SK-N-SH (cell line): ENCODE measurements at regions not wholly inside any gene's neighbourhood (a gene's known extent, or its start where the extent isn't known, plus 50 kb on each side); places are given as distances from the start of the nearest gene placed in this dataset.
A peak's percentile ranks its signal among the peaks of the same experiment; 100 is the strongest.

ENCODE experiments used
- CTCF ChIA-PET: fragments of 300-600, 350-600 bp; formaldehyde crosslinking; extraction: SDS; loops from one replicate; lab custom pipeline; 2021; lab: Yijun Ruan, JAX
- POLR2A ChIA-PET: fragments of 350-600 bp; sonication (Branson Sonifier 250); formaldehyde crosslinking; extraction: SDS; loops from one replicate; lab custom pipeline; 2020; ENCODE audit warnings: antibody characterized with exemption, inconsistent platforms; lab: Yijun Ruan, JAX
- DNase-seq: peaks from one replicate; pipeline ENCODE4 v3.0.0; 2012
- H2AFZ ChIP-seq: fragments of 200-600 bp; sonication (generic); 2 replicates; pipeline ENCODE4 v1.8.1; 2016; ENCODE audit warnings: antibody characterized with exemption, mild to moderate bottlenecking, low read depth
- H3F3A ChIP-seq: fragments of 200-600 bp; sonication (generic); replicated peaks from 2 replicates; pipeline ENCODE3; 2016; ENCODE audit warnings: antibody characterized with exemption, mild to moderate bottlenecking; ENCODE audit not compliant: insufficient read depth
- H3K27ac ChIP-seq, 2 experiments: fragments of 200-500 bp in 1 of 2; fragments of 200-600 bp in 1 of 2; sonication (Bioruptor generic) in 1 of 2; sonication (generic), shearing (Covaris generic) in 1 of 2; 2 replicates each; pipeline versions ENCODE4 v1.5.1 to v1.6.1; 2014 to 2016; ENCODE audit warnings: low read depth in 2 of 2, inconsistent platforms in 1 of 2, low read length in 1 of 2, mild to moderate bottlenecking in 1 of 2, mixed read lengths in 1 of 2
- H3K27me3 ChIP-seq: fragments of 200-600 bp; sonication (generic), shearing (Covaris generic); 2 replicates; pipeline ENCODE4 v1.6.1; 2016; ENCODE audit warnings: mixed run types; ENCODE audit not compliant: insufficient read depth
- H3K36me3 ChIP-seq, 2 experiments: fragments of 200-500 bp in 1 of 2; fragments of 200-600 bp in 1 of 2; sonication (Bioruptor generic) in 1 of 2; sonication (generic) in 1 of 2; replicated peaks in 1 of 2; 2 replicates each; pipeline versions ENCODE3 to v1.5.1; 2014 to 2016; ENCODE audit warnings: low read length in 1 of 2, mild to moderate bottlenecking in 1 of 2; ENCODE audit not compliant: insufficient read depth in 2 of 2, control insufficient read depth in 1 of 2
- H3K4me1 ChIP-seq, 2 experiments: fragments of 200-500 bp in 1 of 2; fragments of 200-600 bp in 1 of 2; sonication (Bioruptor generic) in 1 of 2; sonication (generic), shearing (Covaris generic) in 1 of 2; 2 replicates each; pipeline versions ENCODE4 v1.5.1 to v1.6.1; 2014 to 2016; ENCODE audit warnings: low read depth in 1 of 2, low read length in 1 of 2, mixed run types in 1 of 2; ENCODE audit not compliant: insufficient read depth in 2 of 2, control insufficient read depth in 1 of 2
- H3K4me2 ChIP-seq: fragments of 200-600 bp; sonication (generic), shearing (Covaris generic); 2 replicates; pipeline ENCODE4 v1.6.1; 2017; ENCODE audit warnings: mixed run types
- H3K4me3 ChIP-seq, 2 experiments: fragments of 200-500 bp in 1 of 2; fragments of 200-600 bp in 1 of 2; sonication (Bioruptor generic) in 1 of 2; sonication (generic), shearing (Covaris generic) in 1 of 2; 2 replicates each; pipeline versions ENCODE4 v1.5.1 to v1.8.1; 2014 to 2016; ENCODE audit warnings: low read depth in 2 of 2, inconsistent platforms in 1 of 2, low read length in 1 of 2, mild to moderate bottlenecking in 1 of 2, mixed read lengths in 1 of 2, moderate library complexity in 1 of 2
- H3K79me2 ChIP-seq: fragments of 200-600 bp; sonication (generic); 2 replicates; pipeline ENCODE4 v1.8.1; 2017; ENCODE audit warnings: mild to moderate bottlenecking; ENCODE audit not compliant: insufficient read depth
- H3K9ac ChIP-seq: fragments of 200-600 bp; sonication (generic); 2 replicates; pipeline ENCODE4 v1.6.1; 2017; ENCODE audit warnings: mixed run types
- H3K9me2 ChIP-seq: fragments of 200-600 bp; sonication (generic); 2 replicates; pipeline ENCODE4 v1.6.1; 2017; ENCODE audit warnings: mixed run types
- H3K9me3 ChIP-seq: fragments of 200-600 bp; sonication (generic); 2 replicates; pipeline ENCODE4 v1.6.1; 2017; ENCODE audit warnings: mixed run types, mild to moderate bottlenecking, moderate library complexity
- H4K20me1 ChIP-seq: fragments of 200-600 bp; sonication (generic); 2 replicates; pipeline ENCODE4 v1.6.1; 2017; ENCODE audit warnings: mild to moderate bottlenecking, mixed run types; ENCODE audit not compliant: insufficient read depth
- ELF1 ChIP-seq: IDR thresholded peaks from 2 replicates; pipeline ENCODE4 v1.4.0; 2012
- EP300 ChIP-seq, 2 experiments: IDR thresholded peaks; 2 replicates each; pipeline versions ENCODE4 v1.4.0 to v1.6.1; 2012; ENCODE audit warnings: borderline replicate concordance in 1 of 2, low read depth in 1 of 2, low read length in 1 of 2
- EZH2phosphoT487 ChIP-seq: fragments of 200-600 bp; sonication (generic); IDR thresholded peaks from 2 replicates; pipeline ENCODE4 v1.6.1; 2017; ENCODE audit warnings: low read depth, mixed run types, mild to moderate bottlenecking, antibody characterized with exemption, moderate library complexity, borderline replicate concordance
- FOSL2 ChIP-seq: IDR thresholded peaks from 2 replicates; pipeline ENCODE4 v1.4.0; 2012; ENCODE audit warnings: low read depth, mild to moderate bottlenecking, moderate library complexity, borderline replicate concordance
- GABPA ChIP-seq: IDR thresholded peaks from 2 replicates; pipeline ENCODE4 v1.4.0; 2012; ENCODE audit warnings: low read depth, mild to moderate bottlenecking
- GATA2 ChIP-seq: sonication (generic); formaldehyde crosslinking; IDR thresholded peaks from 2 replicates; pipeline ENCODE4 v1.5.0; 2020; ENCODE audit warnings: mild to moderate bottlenecking, missing genetic modification reagents
- NFIC ChIP-seq: IDR thresholded peaks from 2 replicates; pipeline ENCODE4 v1.4.0; 2012; ENCODE audit warnings: borderline replicate concordance
- NRF1 ChIP-seq: IDR thresholded peaks from 2 replicates; pipeline ENCODE4 v1.6.1; 2012; ENCODE audit warnings: low read depth, mild to moderate bottlenecking, low read length
- PBX3 ChIP-seq: IDR thresholded peaks from 2 replicates; pipeline ENCODE4; 2012
- POLR2AphosphoS5 ChIP-seq: IDR thresholded peaks from 2 replicates; pipeline ENCODE4 v1.6.1; 2012; ENCODE audit warnings: low read depth, low read length
- REST ChIP-seq: IDR thresholded peaks from 2 replicates; pipeline ENCODE4 v1.6.1; 2012; ENCODE audit warnings: mild to moderate bottlenecking, low read depth, low read length, moderate library complexity
- RFX5 ChIP-seq: IDR thresholded peaks from 2 replicates; pipeline ENCODE4 v1.6.1; 2012; ENCODE audit warnings: mild to moderate bottlenecking, improper control_type of control experiment, low read length
- RXRA ChIP-seq: IDR thresholded peaks from 2 replicates; pipeline ENCODE4 v1.4.0; 2012; ENCODE audit warnings: low read depth, mild to moderate bottlenecking, borderline replicate concordance
- TCF12 ChIP-seq: IDR thresholded peaks from 2 replicates; pipeline ENCODE4 v1.4.0; 2012
- TEAD4 ChIP-seq: IDR thresholded peaks from 2 replicates; pipeline ENCODE4 v1.4.0; 2012; ENCODE audit warnings: mild to moderate bottlenecking, borderline replicate concordance; ENCODE audit not compliant: insufficient read depth
- USF1 ChIP-seq: IDR thresholded peaks from 2 replicates; pipeline ENCODE4 v1.4.0; 2012; ENCODE audit warnings: low read depth, borderline replicate concordance
- USF2 ChIP-seq: fragments of 150-350 bp; IDR thresholded peaks from 2 replicates; pipeline ENCODE4 v1.6.1; 2017; ENCODE audit warnings: antibody characterized with exemption, low read length, low read depth, borderline replicate concordance
- YY1 ChIP-seq: IDR thresholded peaks from 2 replicates; pipeline ENCODE4 v1.4.0; 2012; ENCODE audit warnings: low read depth, mild to moderate bottlenecking
- WGBS: methylation state at CpG from one replicate; pipeline ENCODE4 v1.1.6; 2017; ENCODE audit warnings: low lambda C conversion rate; 5-methylcytosine and 5-hydroxymethylcytosine counted together

- no peak for TF ChIP-seq NRF1
- TF ChIP-seq YY1: 0 out of 2 replicates have a peak, but pooled peaks have one; percentile 24
- TF ChIP-seq PBX3: peak; percentile 71
- TF ChIP-seq POLR2AphosphoS5: no peak
- TF ChIP-seq EP300 (IDR thresholded peaks at IDR 0.05; ENCODE audit: borderline replicate concordance in 1 of 2, low read depth in 1 of 2, low read length in 1 of 2): peak in 1 of 2 experiments; percentile 85; a peak in 2 of 4 replicates
- TF ChIP-seq GATA2: no peak
- no peak for TF ChIP-seq ELF1
- no peak for TF ChIP-seq RFX5
- no peak for TF ChIP-seq EZH2phosphoT487
These were observed 515.6 kb downstream of the FOXG1 start (continued) for GRCh38 chr14:29282169-29282568.

GRCh38 chr14:29290441-29290840 lies 523.9 kb downstream of the FOXG1 start:
- H3F3A ChIP-seq: no peaks in the 10 kb centered on the region
- H3K36me3 ChIP-seq: no peaks in the 10 kb centered on the region
- H3K27ac ChIP-seq: no peak overlapping the region
- H3K4me3 ChIP-seq: no peak overlapping the region
- no peaks in the 10 kb centered on the region for H3K27me3 ChIP-seq
- POLR2A ChIA-PET: no interaction called here
- H3K79me2 ChIP-seq: no peaks in the 10 kb centered on the region
- no peak overlapping the region for H3K9ac ChIP-seq
- TF ChIP-seq YY1 (no peak), RXRA (no peak), TCF12 (no peak), FOSL2 (no peak), GABPA (no peak), USF2 (no peak), REST (no peak), RFX5 (no peak), EP300 (IDR thresholded peaks at IDR 0.05; ENCODE audit: borderline replicate concordance in 1 of 2, low read depth in 1 of 2, low read length in 1 of 2) (no peak), USF1 (no peak), PBX3 (no peak), POLR2AphosphoS5 (no peak), NFIC (no peak), TEAD4 (no peak), ELF1 (no peak)
- no peaks in the 10 kb centered on the region for H3K9me2 ChIP-seq
- no peak overlapping the region for H2AFZ ChIP-seq
- H4K20me1 ChIP-seq: no peaks in the 10 kb centered on the region
- H3K9me3 ChIP-seq: no peaks in the 10 kb centered on the region
- no peak for DNase-seq
- no peaks in the 10 kb centered on the region for H3K4me1 ChIP-seq
- no peak overlapping the region for H3K4me2 ChIP-seq
- CTCF ChIA-PET: no interaction called here
- WGBS: 2% methylated on average over 2 of the region's 2 CpGs
